ENCODE measurements at regions not wholly inside any gene's neighbourhood (a gene's known extent, or its start where the extent isn't known, plus 50 kb on each side); places are given as distances from the start of the nearest gene placed in this dataset.

DNA sequence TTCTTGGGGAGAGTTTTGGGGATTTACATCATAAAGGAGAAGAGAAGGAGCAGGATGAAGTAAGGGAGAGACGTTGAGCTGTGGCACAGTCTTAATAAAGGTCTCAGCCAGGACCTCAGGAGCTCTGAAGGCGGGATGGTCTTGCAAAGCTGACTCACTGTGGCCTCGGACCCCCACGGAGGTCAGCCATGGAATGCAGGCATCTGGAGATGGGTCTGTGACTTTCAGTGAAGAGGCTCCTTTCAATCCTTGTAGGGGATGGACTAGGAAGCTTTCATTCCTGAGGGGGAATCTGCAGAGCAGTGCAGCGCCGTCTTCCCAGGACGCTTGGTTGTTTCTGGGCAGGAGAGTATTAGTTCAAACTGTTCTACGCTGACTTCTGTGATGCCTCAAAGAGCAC lies 65.7 kb upstream of the BASP1 start:
- no peaks in the 10 kb centered on the region for H3K9me1 ChIP-seq (ENCODE audit: control insufficient read depth, insufficient read depth, low read length)
- no peak for DNase-seq (ENCODE audit: extremely low read depth in 1 of 4, low spot score in 3 of 4)
- WGBS (ENCODE audit: insufficient coverage, low coverage, missing lambda C conversion rate), result under 1% methylated on average over 8 of the region's 8 CpGs
- H3K9me3 ChIP-seq (replicated peaks; ENCODE audit: control insufficient read depth, insufficient read depth, low read depth, low read length), result no peaks in the 10 kb centered on the region
- no peak overlapping the region for H3K27ac ChIP-seq (ENCODE audit: extremely low read depth, low read depth, low read length)
- H3K36me3 ChIP-seq (ENCODE audit: control insufficient read depth, insufficient read depth, low read length), result no peaks in the 10 kb centered on the region
- no peaks in the 10 kb centered on the region for H3K79me2 ChIP-seq (ENCODE audit: control insufficient read depth, insufficient read depth, low read length)
- no peaks in the 10 kb centered on the region for H4K20me1 ChIP-seq (replicated peaks; ENCODE audit: control insufficient read depth, insufficient read depth, low read length)
- TF ChIP-seq, protein P1, sequence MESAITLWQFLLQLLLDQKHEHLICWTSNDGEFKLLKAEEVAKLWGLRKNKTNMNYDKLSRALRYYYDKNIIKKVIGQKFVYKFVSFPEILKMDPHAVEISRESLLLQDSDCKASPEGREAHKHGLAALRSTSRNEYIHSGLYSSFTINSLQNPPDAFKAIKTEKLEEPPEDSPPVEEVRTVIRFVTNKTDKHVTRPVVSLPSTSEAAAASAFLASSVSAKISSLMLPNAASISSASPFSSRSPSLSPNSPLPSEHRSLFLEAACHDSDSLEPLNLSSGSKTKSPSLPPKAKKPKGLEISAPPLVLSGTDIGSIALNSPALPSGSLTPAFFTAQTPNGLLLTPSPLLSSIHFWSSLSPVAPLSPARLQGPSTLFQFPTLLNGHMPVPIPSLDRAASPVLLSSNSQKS (CRISPR knock-in tag; IDR thresholded peaks at IDR 0.05), result no peak
- TF ChIP-seq BCOR (IDR thresholded peaks at IDR 0.05) (no peak), NFIC (IDR thresholded peaks at IDR 0.05) (no peak), DDX20 (tag; IDR thresholded peaks at IDR 0.05; ENCODE audit: low read depth) (no peak), DMBX1 (CRISPR knock-in tag; IDR thresholded peaks at IDR 0.05; ENCODE audit: borderline replicate concordance) (no peak), NCOA4 (IDR thresholded peaks at IDR 0.05; ENCODE audit: partially characterized antibody) (no peak), TFAM (CRISPR knock-in tag; conservative IDR thresholded peaks at IDR 0.05) (no peak), TGIF2 (CRISPR knock-in tag; IDR thresholded peaks at IDR 0.05) (no peak), SMARCB1 (IDR thresholded peaks at IDR 0.05; ENCODE audit: insufficient read length, low read depth) (no peak), POLR2AphosphoS5 (IDR thresholded peaks at IDR 0.05; ENCODE audit: control insufficient read depth, insufficient read depth, low read depth, low read length) (no peak), MYNN (IDR thresholded peaks at IDR 0.05) (no peak), MYNN (CRISPR knock-in tag; IDR thresholded peaks at IDR 0.05) (no peak), DIDO1 (tag; IDR thresholded peaks at IDR 0.05; ENCODE audit: low read depth) (no peak), ZNF583 (CRISPR knock-in tag; IDR thresholded peaks at IDR 0.05) (no peak)
- BruUV-seq (replicated peaks), result no TSS peak
- H3K4me3 ChIP-seq, result no peak overlapping the region
- intact Hi-C loops (cut with micrococcal nuclease), result no loop called here
- no peak overlapping the region for H3K9ac ChIP-seq (ENCODE audit: insufficient read depth in 1 of 2, low read depth in 2 of 2, low read length in 2 of 2)
- no peak for FAIRE-seq
- no peak overlapping the region for H2AFZ ChIP-seq (ENCODE audit: low read depth, low read length)
- H3K4me2 ChIP-seq (ENCODE audit: insufficient read depth, low read length), result no peak overlapping the region
- ChIA-PET POLR2A (no interaction called here), CTCF (ENCODE audit: low intra/inter-chr PET ratio) (no interaction called here)
- ATAC-seq, result no peak
- no peaks in the 10 kb centered on the region for H3K4me1 ChIP-seq (replicated peaks in 1 of 2; ENCODE audit: control insufficient read depth in 2 of 2, insufficient read depth in 2 of 2, low read length in 2 of 2)
- H3K27me3 ChIP-seq (ENCODE audit: control insufficient read depth in 2 of 2, insufficient read depth in 2 of 2, low read length in 2 of 2), result peaks cover 0 to 16% of the 10 kb centered on the region in 2 experiments; a peak in 2 of 5 replicates
- in situ Hi-C loops (cut with MboI), result no loop called here
